Esophagus muscularis mucosa (tissue), 4 donors: ENCODE measurements at regions not wholly inside any gene's neighbourhood (a gene's known extent, or its start where the extent isn't known, plus 50 kb on each side); places are given as distances from the start of the nearest gene placed in this dataset.

Source experiments
- CTCF ChIP-seq, 3 experiments: fragments of 200-600 bp in 2 of 3; fragments of 450-650 bp in 1 of 3; sonication (generic) in 2 of 3; IDR thresholded peaks; one replicate each; pipeline ENCODE4 v1.5.1; 2017 to 2019; ENCODE audit warnings: antibody characterized with exemption in 3 of 3, mild to moderate bottlenecking in 2 of 3, moderate library complexity in 1 of 3
- EP300 ChIP-seq: sonication (generic); formaldehyde crosslinking; IDR thresholded peaks from one replicate; pipeline ENCODE4 v1.6.1; 2017; ENCODE audit warnings: antibody characterized with exemption
- POLR2A ChIP-seq: fragments of 450-650 bp; IDR thresholded peaks from one replicate; pipeline ENCODE4 v1.6.1; 2017; ENCODE audit warnings: antibody characterized with exemption, moderate library complexity, mild to moderate bottlenecking, low read depth
- POLR2AphosphoS5 ChIP-seq, 2 donors: sonication (generic); formaldehyde crosslinking; IDR thresholded peaks; one replicate each; pipeline ENCODE4 v1.6.1; 2017; ENCODE audit warnings: antibody characterized with exemption in 2 of 2

- TF ChIP-seq POLR2AphosphoS5 (IDR thresholded peaks at IDR 0.05) (no peak), POLR2A (no peak), CTCF (IDR thresholded peaks at IDR 0.05) (no peak), EP300 (no peak)
Measured at GRCh38 chr5:36770125-36770524, 106.4 kb upstream of the NIPBL start.
